Body of pancreas (tissue), 4 donors: ENCODE measurements at regions not wholly inside any gene's neighbourhood (a gene's known extent, or its start where the extent isn't known, plus 50 kb on each side); places are given as distances from the start of the nearest gene placed in this dataset.
A peak's percentile ranks its signal among the peaks of the same experiment; 100 is the strongest.

Experiments used
- ATAC-seq: fragments of 150-250 bp; one replicate; pipeline ENCODE4 v1.9.1; 2016
- DNase-seq, 4 donors: peaks; one replicate each; pipeline ENCODE4 v3.0.0-alpha.2; 2019
- H3K27ac ChIP-seq, 4 donors: fragments of 200-600 bp; sonication (generic); 1 replicate in 3 of 4; 2 replicates in 1 of 4; pipeline versions ENCODE4 v1.5.1 to v1.6.1; 2016 to 2019; ENCODE audit warnings: mild to moderate bottlenecking in 1 of 4, mixed read lengths in 1 of 4, moderate library complexity in 1 of 4
- H3K27me3 ChIP-seq, 2 donors: fragments of 200-600 bp; sonication (generic); one replicate each; pipeline ENCODE4 v1.6.0; 2016; ENCODE audit warnings: mild to moderate bottlenecking in 1 of 2
- H3K36me3 ChIP-seq, 2 donors: fragments of 200-600 bp; sonication (generic); replicated peaks in 1 of 2; 2 replicates each; pipeline ENCODE4 v1.5.1; 2016; ENCODE audit warnings: low read depth in 2 of 2; ENCODE audit not compliant: insufficient read depth in 1 of 2
- H3K4me1 ChIP-seq: fragments of 200-600 bp; sonication (generic); one replicate; pipeline ENCODE4 v1.6.0; 2016
- H3K4me3 ChIP-seq, 2 donors: fragments of 200-600 bp; sonication (generic); 1 replicate in 1 of 2; 2 replicates in 1 of 2; pipeline ENCODE4 v1.5.1; 2016 to 2019
- H3K9me3 ChIP-seq, 3 donors: fragments of 200-600 bp; sonication (generic); 1 replicate in 2 of 3; 2 replicates in 1 of 3; pipeline ENCODE4 v1.5.1; 2016
- CTCF ChIP-seq, 7 experiments: fragments of 450-650 bp in 4 of 7; fragments of 200-600 bp in 3 of 7; sonication (generic) in 3 of 7; IDR thresholded peaks; one replicate each; pipeline ENCODE4 v1.5.1; 2016 to 2019; ENCODE audit warnings: antibody characterized with exemption in 7 of 7
- POLR2A ChIP-seq, 3 donors: fragments of 450-650 bp; IDR thresholded peaks; one replicate each; pipeline ENCODE4 v1.6.1; 2016; ENCODE audit warnings: antibody characterized with exemption in 3 of 3, mild to moderate bottlenecking in 2 of 3
- WGBS, 2 donors: methylation state at CpG; one replicate each; pipeline ENCODE4 v1.1.5; 2017; 5-methylcytosine and 5-hydroxymethylcytosine counted together
- intact Hi-C: fragments of 100-400 bp; cut with DNase I; formaldehyde crosslinking; loops from one replicate; pipeline ENCODE4 v1.15.1; 2023

DNA sequence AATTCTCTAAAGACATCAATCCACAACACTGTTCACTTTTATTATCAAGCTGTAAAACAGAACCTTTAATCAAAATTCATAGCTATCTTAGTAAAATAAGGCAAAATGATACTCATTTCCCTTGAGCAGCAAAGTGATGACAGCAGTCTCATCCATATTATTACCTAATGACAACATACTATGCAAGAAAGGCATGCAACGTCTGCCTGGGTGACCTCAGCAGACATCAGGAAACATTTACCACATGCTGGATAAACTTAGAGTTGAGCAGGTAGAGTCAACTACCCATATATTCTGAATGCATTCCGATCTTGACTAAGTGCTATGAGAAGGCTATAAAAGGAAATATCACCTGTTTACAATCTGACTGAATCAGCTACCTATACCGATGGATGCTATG lies 145.1 kb downstream of the SIPA1L2 start:
- no peaks in the 10 kb centered on the region for H3K9me3 ChIP-seq

GRCh38 chr1:232483826-232484225 lies 146.1 kb downstream of the SIPA1L2 start:
- no peaks in the 10 kb centered on the region for H3K27me3 ChIP-seq
- intact Hi-C loops, result no loop called here
- TF ChIP-seq POLR2A (IDR thresholded peaks at IDR 0.05) (no peak), CTCF (IDR thresholded peaks at IDR 0.05) (no peak)
- ATAC-seq (no peak), DNase-seq (no peak)
- no peak overlapping the region for H3K4me3 ChIP-seq
- 83 to 90% methylated on average over 4 of the region's 4 CpGs for WGBS, 2 donors
- no peaks in the 10 kb centered on the region for H3K9me3 ChIP-seq
- no peak overlapping the region for H3K27ac ChIP-seq
- H3K4me1 ChIP-seq, result no peaks in the 10 kb centered on the region
- H3K36me3 ChIP-seq, result no peaks in the 10 kb centered on the region

More for the DNA sequence above, 145.1 kb downstream of the SIPA1L2 start:
- TF ChIP-seq CTCF (IDR thresholded peaks at IDR 0.05) (no peak), POLR2A (IDR thresholded peaks at IDR 0.05) (no peak)
- H3K36me3 ChIP-seq, result no peaks in the 10 kb centered on the region
- ATAC-seq (no peak), DNase-seq (no peak)
- H3K4me1 ChIP-seq, result no peaks in the 10 kb centered on the region
- no peak overlapping the region for H3K4me3 ChIP-seq
- no peaks in the 10 kb centered on the region for H3K27me3 ChIP-seq
- no peak overlapping the region for H3K27ac ChIP-seq
- 61 to 79% methylated on average over 3 of the region's 3 CpGs for WGBS, 2 donors
- intact Hi-C loops, result no loop called here

- no peak for TF ChIP-seq POLR2A (IDR thresholded peaks at IDR 0.05)
- no peak for TF ChIP-seq CTCF (IDR thresholded peaks at IDR 0.05)
- Histone ChIP-seq H3K36me3 (no peaks in the 10 kb centered on the region), H3K27me3 (no peaks in the 10 kb centered on the region), H3K4me3 (no peak overlapping the region), H3K27ac (no peak overlapping the region), H3K4me1 (no peaks in the 10 kb centered on the region), H3K9me3 (no peaks in the 10 kb centered on the region)
- WGBS, 2 donors, result 82 to 86% methylated on average over 5 of the region's 5 CpGs
- no peak for DNase-seq
- intact Hi-C loops, result no loop called here
- ATAC-seq, result no peak
Observed at GRCh38 chr1:232481091-232481490, 148.8 kb downstream of the SIPA1L2 start.

DNA sequence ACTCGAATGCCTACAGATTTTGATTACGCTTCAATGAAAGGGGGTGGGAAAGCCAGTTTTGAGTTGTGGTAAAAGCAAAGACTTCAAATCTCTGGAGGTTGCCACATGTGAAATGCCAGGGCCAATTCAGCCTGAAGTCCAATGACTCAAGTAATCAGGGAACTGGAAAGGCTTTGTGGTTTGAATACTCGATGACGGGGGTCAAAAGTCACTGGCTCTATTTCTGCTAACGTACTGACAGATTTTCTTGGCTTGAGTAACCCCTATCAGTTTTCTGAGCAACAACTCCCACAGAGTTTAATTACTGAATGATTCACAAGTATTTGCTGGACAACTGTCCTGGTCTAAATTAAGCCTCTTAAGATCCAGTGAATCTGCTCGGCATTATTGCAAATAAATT lies 152.2 kb downstream of the SIPA1L2 start:
- no peaks in the 10 kb centered on the region for H3K27me3 ChIP-seq
- H3K27ac ChIP-seq, result no peak overlapping the region
- H3K9me3 ChIP-seq, result no peaks in the 10 kb centered on the region
- ATAC-seq (no peak), DNase-seq (peak in 1 of 4 donors; percentile 14)
- H3K4me1 ChIP-seq, result no peaks in the 10 kb centered on the region
- TF ChIP-seq POLR2A (IDR thresholded peaks at IDR 0.05) (no peak), CTCF (IDR thresholded peaks at IDR 0.05) (no peak)
- no peak overlapping the region for H3K4me3 ChIP-seq
- no peaks in the 10 kb centered on the region for H3K36me3 ChIP-seq
- WGBS, 2 donors, result 69 to 77% methylated on average over 6 of the region's 6 CpGs
- intact Hi-C loops, result no loop called here

DNA sequence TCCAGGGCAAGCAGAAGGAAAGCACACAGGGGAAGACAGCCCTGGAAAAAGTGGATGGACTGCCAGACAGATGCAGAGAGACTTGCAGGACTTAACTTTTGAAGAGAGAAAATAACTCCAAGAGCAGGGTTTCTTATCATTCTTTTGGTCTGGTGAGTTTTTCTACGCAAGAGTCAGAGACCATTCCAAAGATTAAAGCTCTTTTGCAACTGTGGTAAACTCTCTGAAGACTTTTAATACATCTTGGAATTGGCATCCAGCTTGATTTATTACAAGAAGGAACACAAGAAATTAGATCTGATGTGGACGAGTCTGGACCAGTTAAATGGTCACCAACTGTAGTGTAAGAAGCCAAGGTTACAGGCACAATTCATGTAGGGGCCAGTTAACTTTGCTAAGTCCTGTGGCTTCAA lies 153.4 kb downstream of the SIPA1L2 start:
- no peak overlapping the region for H3K4me3 ChIP-seq
- ATAC-seq, result peak; percentile 35
- H3K36me3 ChIP-seq, result no peaks in the 10 kb centered on the region
- H3K27ac ChIP-seq, result no peak overlapping the region
- TF ChIP-seq POLR2A (IDR thresholded peaks at IDR 0.05) (no peak), CTCF (IDR thresholded peaks at IDR 0.05) (no peak)
- DNase-seq, result no peak
- no peaks in the 10 kb centered on the region for H3K9me3 ChIP-seq
- H3K27me3 ChIP-seq, result no peaks in the 10 kb centered on the region
- 58 to 63% methylated on average over 2 of the region's 2 CpGs for WGBS, 2 donors
- no peaks in the 10 kb centered on the region for H3K4me1 ChIP-seq
- intact Hi-C loops, result no loop called here
